ENCODE measurements at regions not wholly inside any gene's neighbourhood (a gene's known extent, or its start where the extent isn't known, plus 50 kb on each side); places are given as distances from the start of the nearest gene placed in this dataset.

GRCh38 chr13:40342461-40342860, 324.0 kb downstream of the FOXO1 start:
- Mint-ChIP-seq H3K27me3 (no peaks in the 10 kb centered on the region), H3K4me1 (no peaks in the 10 kb centered on the region), H3K4me3 (no peak overlapping the region), H3K36me3 (ENCODE audit: low read depth) (no peaks in the 10 kb centered on the region), H3K9me3 (no peaks in the 10 kb centered on the region), H3K27ac (no peak overlapping the region)
- no peak for ATAC-seq (replicated peaks)

- Mint-ChIP-seq H3K4me1 (no peaks in the 10 kb centered on the region), H3K36me3 (ENCODE audit: low read depth) (no peaks in the 10 kb centered on the region), H3K4me3 (no peak overlapping the region), H3K27me3 (no peaks in the 10 kb centered on the region), H3K9me3 (no peaks in the 10 kb centered on the region), H3K27ac (no peak overlapping the region)
- no peak for ATAC-seq (replicated peaks)
These were observed 323.5 kb downstream of the FOXO1 start for GRCh38 chr13:40342901-40343300.

GRCh38 chr13:40343550-40344269, 322.7 kb downstream of the FOXO1 start:
- Mint-ChIP-seq H3K27ac (no peak overlapping the region), H3K9me3 (no peaks in the 10 kb centered on the region), H3K4me1 (no peaks in the 10 kb centered on the region), H3K27me3 (no peaks in the 10 kb centered on the region), H3K36me3 (ENCODE audit: low read depth) (no peaks in the 10 kb centered on the region), H3K4me3 (no peak overlapping the region)
- ATAC-seq (replicated peaks): no peak

GRCh38 chr13:40344270-40345148, 321.9 kb downstream of the FOXO1 start:
- no peak for ATAC-seq (replicated peaks)
- H3K9me3 Mint-ChIP-seq: no peaks in the 10 kb centered on the region

GRCh38 chr13:40345149-40345514, 321.3 kb downstream of the FOXO1 start:
- no peaks in the 10 kb centered on the region for H3K27me3 Mint-ChIP-seq
- no peak overlapping the region for H3K4me3 Mint-ChIP-seq
- H3K36me3 Mint-ChIP-seq (ENCODE audit: low read depth): no peaks in the 10 kb centered on the region
- ATAC-seq (replicated peaks): no peak
- H3K27ac Mint-ChIP-seq: no peak overlapping the region
- no peaks in the 10 kb centered on the region for H3K4me1 Mint-ChIP-seq
- no peaks in the 10 kb centered on the region for H3K9me3 Mint-ChIP-seq

More at GRCh38 chr13:40344270-40345148, 321.9 kb downstream of the FOXO1 start:
- Mint-ChIP-seq H3K27ac (no peak overlapping the region), H3K36me3 (ENCODE audit: low read depth) (no peaks in the 10 kb centered on the region), H3K4me3 (no peak overlapping the region), H3K4me1 (no peaks in the 10 kb centered on the region), H3K27me3 (no peaks in the 10 kb centered on the region)

- no peak overlapping the region for H3K27ac Mint-ChIP-seq
These were observed 320.6 kb downstream of the FOXO1 start for GRCh38 chr13:40345654-40346372.

GRCh38 chr13:40346592-40346991, 319.8 kb downstream of the FOXO1 start:
- ATAC-seq (replicated peaks): no peak
- no peak overlapping the region for H3K4me3 Mint-ChIP-seq
- no peaks in the 10 kb centered on the region for H3K36me3 Mint-ChIP-seq (ENCODE audit: low read depth)
- no peak overlapping the region for H3K27ac Mint-ChIP-seq
- H3K27me3 Mint-ChIP-seq: no peaks in the 10 kb centered on the region
- H3K4me1 Mint-ChIP-seq: no peaks in the 10 kb centered on the region
- no peaks in the 10 kb centered on the region for H3K9me3 Mint-ChIP-seq

More at GRCh38 chr13:40345654-40346372, 320.6 kb downstream of the FOXO1 start:
- Mint-ChIP-seq H3K36me3 (ENCODE audit: low read depth) (no peaks in the 10 kb centered on the region), H3K4me3 (no peak overlapping the region), H3K27me3 (no peaks in the 10 kb centered on the region), H3K4me1 (no peaks in the 10 kb centered on the region), H3K9me3 (no peaks in the 10 kb centered on the region)
- ATAC-seq (replicated peaks): no peak

GRCh38 chr13:40348096-40348679, 318.3 kb downstream of the FOXO1 start:
- Mint-ChIP-seq H3K36me3 (ENCODE audit: low read depth) (no peaks in the 10 kb centered on the region), H3K4me3 (no peak overlapping the region), H3K27me3 (no peaks in the 10 kb centered on the region), H3K27ac (peak overlapping the region; percentile 7), H3K4me1 (no peaks in the 10 kb centered on the region), H3K9me3 (no peaks in the 10 kb centered on the region)
- ATAC-seq (replicated peaks): no peak

- H3K9me3 Mint-ChIP-seq: no peaks in the 10 kb centered on the region
- ATAC-seq (replicated peaks): no peak
- no peaks in the 10 kb centered on the region for H3K4me1 Mint-ChIP-seq
- no peaks in the 10 kb centered on the region for H3K36me3 Mint-ChIP-seq (ENCODE audit: low read depth)
- no peak overlapping the region for H3K4me3 Mint-ChIP-seq
- H3K27ac Mint-ChIP-seq: no peak overlapping the region
- no peaks in the 10 kb centered on the region for H3K27me3 Mint-ChIP-seq
These were observed 316.0 kb downstream of the FOXO1 start for GRCh38 chr13:40350283-40350992.

- Mint-ChIP-seq H3K9me3 (no peaks in the 10 kb centered on the region), H3K27me3 (no peaks in the 10 kb centered on the region), H3K36me3 (ENCODE audit: low read depth) (no peaks in the 10 kb centered on the region), H3K27ac (no peak overlapping the region), H3K4me1 (no peaks in the 10 kb centered on the region), H3K4me3 (no peak overlapping the region)
- ATAC-seq (replicated peaks): no peak
These were observed 314.7 kb downstream of the FOXO1 start for GRCh38 chr13:40351537-40352379.

- no peaks in the 10 kb centered on the region for H3K9me3 Mint-ChIP-seq
- H3K4me3 Mint-ChIP-seq: no peak overlapping the region
- no peaks in the 10 kb centered on the region for H3K4me1 Mint-ChIP-seq
- no peak overlapping the region for H3K27ac Mint-ChIP-seq
- H3K36me3 Mint-ChIP-seq (ENCODE audit: low read depth): no peaks in the 10 kb centered on the region
- no peaks in the 10 kb centered on the region for H3K27me3 Mint-ChIP-seq
- no peak for ATAC-seq (replicated peaks)
These were observed 314.1 kb downstream of the FOXO1 start for GRCh38 chr13:40352380-40352778.

- Mint-ChIP-seq H3K4me3 (no peak overlapping the region), H3K36me3 (ENCODE audit: low read depth) (no peaks in the 10 kb centered on the region), H3K27ac (no peak overlapping the region), H3K4me1 (no peaks in the 10 kb centered on the region), H3K27me3 (no peaks in the 10 kb centered on the region), H3K9me3 (no peaks in the 10 kb centered on the region)
- no peak for ATAC-seq (replicated peaks)
These were observed 313.5 kb downstream of the FOXO1 start for GRCh38 chr13:40352802-40353562.
